Stimulated activated CD8-positive, alpha-beta memory T cell treated with anti-CD3 and anti-CD28 coated beads, Interleukin-15, amount 100 ng/mL, for 4 hours (primary cell): ENCODE measurements at regions not wholly inside any gene's neighbourhood (a gene's known extent, or its start where the extent isn't known, plus 50 kb on each side); places are given as distances from the start of the nearest gene placed in this dataset.

Experiments
- DNase-seq, 2 donors: peaks; one replicate each; pipeline ENCODE4 v3.0.0-alpha.2; 2020; ENCODE audit warnings: low read depth in 2 of 2

- DNase-seq = no peak
Observed at GRCh38 chr4:155552180-155552579, 114.5 kb upstream of the GUCY1A1 start.

- no peak for DNase-seq
Observed at GRCh38 chr4:155548173-155548572, 118.5 kb upstream of the GUCY1A1 start.

GRCh38 chr4:155546451-155546850 lies 120.2 kb upstream of the GUCY1A1 start:
- no peak for DNase-seq

- no peak for DNase-seq
Observed at GRCh38 chr4:155545456-155545855, 121.2 kb upstream of the GUCY1A1 start.

GRCh38 chr4:155544547-155544946 lies 122.1 kb upstream of the GUCY1A1 start:
- no peak for DNase-seq

- no peak for DNase-seq
Observed at GRCh38 chr4:155543126-155543765, 123.4 kb upstream of the GUCY1A1 start.

- no peak for DNase-seq
Observed at GRCh38 chr4:155542415-155542814, 124.2 kb upstream of the GUCY1A1 start.

- no peak for DNase-seq
Observed at GRCh38 chr4:155541716-155542115, 124.9 kb upstream of the GUCY1A1 start.

GRCh38 chr4:155540698-155541097 lies 126.0 kb upstream of the GUCY1A1 start:
- DNase-seq = no peak

GRCh38 chr4:155539746-155540145 lies 126.9 kb upstream of the GUCY1A1 start:
- no peak for DNase-seq

- no peak for DNase-seq
Observed at GRCh38 chr4:155535802-155536454, 130.7 kb upstream of the GUCY1A1 start.

GRCh38 chr4:155532373-155533085 lies 134.1 kb upstream of the GUCY1A1 start:
- no peak for DNase-seq

GRCh38 chr4:155530857-155531256 lies 135.8 kb upstream of the GUCY1A1 start:
- no peak for DNase-seq

GRCh38 chr4:155530290-155530689 lies 136.4 kb upstream of the GUCY1A1 start:
- no peak for DNase-seq

- DNase-seq = no peak
Observed at GRCh38 chr4:155529716-155530115, 136.9 kb upstream of the GUCY1A1 start.

- no peak for DNase-seq
Observed at GRCh38 chr4:155529272-155529671, 137.4 kb upstream of the GUCY1A1 start.

- no peak for DNase-seq
Observed at GRCh38 chr4:155526452-155527169, 140.0 kb upstream of the GUCY1A1 start.

- DNase-seq = no peak
Observed at GRCh38 chr4:155524926-155525455, 141.7 kb upstream of the GUCY1A1 start.

GRCh38 chr4:155523358-155523757 lies 143.3 kb upstream of the GUCY1A1 start:
- DNase-seq = no peak

- no peak for DNase-seq
Observed at GRCh38 chr4:155522201-155522600, 144.4 kb upstream of the GUCY1A1 start.

GRCh38 chr4:155521382-155521781 lies 144.6 kb upstream of the MAP9 start:
- no peak for DNase-seq

GRCh38 chr4:155515444-155516075 lies 138.8 kb upstream of the MAP9 start:
- DNase-seq = no peak
